GM18909 (cell line): ENCODE measurements at regions not wholly inside any gene's neighbourhood (a gene's known extent, or its start where the extent isn't known, plus 50 kb on each side); places are given as distances from the start of the nearest gene placed in this dataset.
"Not testable (repeated sequence)": the region's sequence is repeated elsewhere in the genome, so short reads cannot be mapped to it uniquely, and the experiment has no call there.

Experiments
- ATAC-seq: cut with Tn5 transposase; IDR thresholded peaks from one replicate; pipeline ENCODE4 v1.9.1; 2021; ENCODE audit warnings: mild to moderate bottlenecking; ENCODE audit not compliant: unreplicated experiment, poor library complexity

- ATAC-seq: no peak
Observed at GRCh38 chr2:133992454-133992853, 261.4 kb upstream of the MGAT5 start.

GRCh38 chr2:133993160-133993559 lies 260.7 kb upstream of the MGAT5 start:
- ATAC-seq: no peak

- not testable (repeated sequence) for ATAC-seq
Observed at GRCh38 chr2:133998726-133999125, 255.1 kb upstream of the MGAT5 start.

GRCh38 chr2:134002391-134002790 lies 251.5 kb upstream of the MGAT5 start:
- ATAC-seq: no peak

- ATAC-seq: no peak
Observed at GRCh38 chr2:134002921-134003320, 251.0 kb upstream of the MGAT5 start.

- ATAC-seq: no peak
Observed at GRCh38 chr2:134004467-134004866, 249.4 kb upstream of the MGAT5 start.

- ATAC-seq: no peak
Observed at GRCh38 chr2:134008837-134009236, 245.0 kb upstream of the MGAT5 start.

GRCh38 chr2:134009440-134009839 lies 244.4 kb upstream of the MGAT5 start:
- no peak for ATAC-seq

GRCh38 chr2:134009906-134010305 lies 244.0 kb upstream of the MGAT5 start:
- not testable (repeated sequence) for ATAC-seq

GRCh38 chr2:134011936-134012586 lies 241.8 kb upstream of the MGAT5 start:
- no peak for ATAC-seq

- ATAC-seq: no peak
Observed at GRCh38 chr2:134014196-134014960, 239.5 kb upstream of the MGAT5 start.

GRCh38 chr2:134019871-134020270 lies 234.0 kb upstream of the MGAT5 start:
- ATAC-seq: no peak

GRCh38 chr2:134020608-134021007 lies 233.3 kb upstream of the MGAT5 start:
- ATAC-seq: no peak

GRCh38 chr2:134021830-134022524 lies 231.9 kb upstream of the MGAT5 start:
- peak; percentile 96 for ATAC-seq

- ATAC-seq: no peak
Observed at GRCh38 chr2:134023854-134024253, 230.0 kb upstream of the MGAT5 start.

GRCh38 chr2:134027980-134028379 lies 225.9 kb upstream of the MGAT5 start:
- no peak for ATAC-seq

GRCh38 chr2:134029418-134029817 lies 224.5 kb upstream of the MGAT5 start:
- ATAC-seq: no peak

GRCh38 chr2:134031539-134031938 lies 222.3 kb upstream of the MGAT5 start:
- no peak for ATAC-seq

- no peak for ATAC-seq
Observed at GRCh38 chr2:134035605-134036370, 218.1 kb upstream of the MGAT5 start.

- peak; percentile 71 for ATAC-seq
Observed at GRCh38 chr2:134039912-134040581, 213.8 kb upstream of the MGAT5 start.
